GM23338 (cell line): ENCODE measurements at regions not wholly inside any gene's neighbourhood (a gene's known extent, or its start where the extent isn't known, plus 50 kb on each side); places are given as distances from the start of the nearest gene placed in this dataset.

Experiments
- CREB1 ChIP-seq: fragments of 250-450 bp; sonication (Bioruptor Pico); IDR thresholded peaks from 2 replicates; pipeline ENCODE4 v1.5.0; 2020; ENCODE audit warnings: low read depth, mild to moderate bottlenecking, moderate library complexity
- ETS1 ChIP-seq: IDR thresholded peaks from 2 replicates; pipeline ENCODE4 v1.6.1; 2016; ENCODE audit warnings: antibody characterized with exemption
- EZH2 ChIP-seq: fragments of 200-600 bp; sonication (generic); IDR thresholded peaks from one replicate; pipeline ENCODE4 v1.8.0; 2017; ENCODE audit warnings: antibody characterized with exemption, mild to moderate bottlenecking, low read depth; ENCODE audit not compliant: unreplicated experiment
- EZH2phosphoT487 ChIP-seq: fragments of 200-600 bp; sonication (generic); IDR thresholded peaks from one replicate; pipeline ENCODE4 v1.8.1; 2018; ENCODE audit warnings: antibody characterized with exemption; ENCODE audit not compliant: unreplicated experiment
- JUNB ChIP-seq: IDR thresholded peaks from one replicate; pipeline ENCODE4 v1.6.1; 2016; ENCODE audit warnings: antibody characterized with exemption; ENCODE audit not compliant: unreplicated experiment
- NANOG ChIP-seq: IDR thresholded peaks from 2 replicates; pipeline ENCODE4 v1.6.1; 2016; ENCODE audit warnings: antibody characterized with exemption, borderline replicate concordance
- POLR2AphosphoS5 ChIP-seq: IDR thresholded peaks from 2 replicates; pipeline ENCODE4 v1.6.1; 2016; ENCODE audit warnings: antibody characterized with exemption, low read depth
- STAT1 ChIP-seq: IDR thresholded peaks from one replicate; pipeline ENCODE4 v1.6.1; 2016; ENCODE audit warnings: antibody characterized with exemption; ENCODE audit not compliant: unreplicated experiment
- ZNF114 ChIP-seq: fragments of 250-450 bp; sonication (Bioruptor Pico); IDR thresholded peaks from 2 replicates; pipeline ENCODE4 v1.5.0; 2020; ENCODE audit warnings: mild to moderate bottlenecking, moderate library complexity
- ZNF331 ChIP-seq: fragments of 250-450 bp; sonication (Bioruptor Pico); IDR thresholded peaks from 2 replicates; pipeline ENCODE4 v1.5.0; 2020; ENCODE audit warnings: low read depth, mild to moderate bottlenecking, moderate library complexity
- TF ChIP-seq, protein P1 (sequence below), 2 experiments: fragments of 200-600 bp in 1 of 2; sonication (generic) in 1 of 2; conservative IDR thresholded peaks; 2 replicates each; pipeline versions ENCODE4 v1.5.1 to v1.6.1; 2016 to 2017; ENCODE audit warnings: antibody characterized with exemption in 2 of 2, low read depth in 2 of 2, mild to moderate bottlenecking in 2 of 2, moderate library complexity in 1 of 2
- TF ChIP-seq, protein P2 (sequence below): IDR thresholded peaks from one replicate; pipeline ENCODE4 v1.6.1; 2018; ENCODE audit warnings: antibody characterized with exemption; ENCODE audit not compliant: unreplicated experiment
- TF ChIP-seq, protein P3 (sequence below): fragments of 250-450 bp; sonication (Bioruptor Pico); IDR thresholded peaks from 2 replicates; pipeline ENCODE4 v1.5.0; 2020; ENCODE audit warnings: mild to moderate bottlenecking, moderate library complexity

- no peak for TF ChIP-seq POLR2AphosphoS5
- no peak for TF ChIP-seq EZH2phosphoT487
- TF ChIP-seq, protein P1, sequence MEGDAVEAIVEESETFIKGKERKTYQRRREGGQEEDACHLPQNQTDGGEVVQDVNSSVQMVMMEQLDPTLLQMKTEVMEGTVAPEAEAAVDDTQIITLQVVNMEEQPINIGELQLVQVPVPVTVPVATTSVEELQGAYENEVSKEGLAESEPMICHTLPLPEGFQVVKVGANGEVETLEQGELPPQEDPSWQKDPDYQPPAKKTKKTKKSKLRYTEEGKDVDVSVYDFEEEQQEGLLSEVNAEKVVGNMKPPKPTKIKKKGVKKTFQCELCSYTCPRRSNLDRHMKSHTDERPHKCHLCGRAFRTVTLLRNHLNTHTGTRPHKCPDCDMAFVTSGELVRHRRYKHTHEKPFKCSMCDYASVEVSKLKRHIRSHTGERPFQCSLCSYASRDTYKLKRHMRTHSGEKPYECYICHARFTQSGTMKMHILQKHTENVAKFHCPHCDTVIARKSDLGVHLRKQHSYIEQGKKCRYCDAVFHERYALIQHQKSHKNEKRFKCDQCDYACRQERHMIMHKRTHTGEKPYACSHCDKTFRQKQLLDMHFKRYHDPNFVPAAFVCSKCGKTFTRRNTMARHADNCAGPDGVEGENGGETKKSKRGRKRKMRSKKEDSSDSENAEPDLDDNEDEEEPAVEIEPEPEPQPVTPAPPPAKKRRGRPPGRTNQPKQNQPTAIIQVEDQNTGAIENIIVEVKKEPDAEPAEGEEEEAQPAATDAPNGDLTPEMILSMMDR (conservative IDR thresholded peaks at IDR 0.05; ENCODE audit: low read depth in 2 of 2) = no peak
- TF ChIP-seq, protein P2, sequence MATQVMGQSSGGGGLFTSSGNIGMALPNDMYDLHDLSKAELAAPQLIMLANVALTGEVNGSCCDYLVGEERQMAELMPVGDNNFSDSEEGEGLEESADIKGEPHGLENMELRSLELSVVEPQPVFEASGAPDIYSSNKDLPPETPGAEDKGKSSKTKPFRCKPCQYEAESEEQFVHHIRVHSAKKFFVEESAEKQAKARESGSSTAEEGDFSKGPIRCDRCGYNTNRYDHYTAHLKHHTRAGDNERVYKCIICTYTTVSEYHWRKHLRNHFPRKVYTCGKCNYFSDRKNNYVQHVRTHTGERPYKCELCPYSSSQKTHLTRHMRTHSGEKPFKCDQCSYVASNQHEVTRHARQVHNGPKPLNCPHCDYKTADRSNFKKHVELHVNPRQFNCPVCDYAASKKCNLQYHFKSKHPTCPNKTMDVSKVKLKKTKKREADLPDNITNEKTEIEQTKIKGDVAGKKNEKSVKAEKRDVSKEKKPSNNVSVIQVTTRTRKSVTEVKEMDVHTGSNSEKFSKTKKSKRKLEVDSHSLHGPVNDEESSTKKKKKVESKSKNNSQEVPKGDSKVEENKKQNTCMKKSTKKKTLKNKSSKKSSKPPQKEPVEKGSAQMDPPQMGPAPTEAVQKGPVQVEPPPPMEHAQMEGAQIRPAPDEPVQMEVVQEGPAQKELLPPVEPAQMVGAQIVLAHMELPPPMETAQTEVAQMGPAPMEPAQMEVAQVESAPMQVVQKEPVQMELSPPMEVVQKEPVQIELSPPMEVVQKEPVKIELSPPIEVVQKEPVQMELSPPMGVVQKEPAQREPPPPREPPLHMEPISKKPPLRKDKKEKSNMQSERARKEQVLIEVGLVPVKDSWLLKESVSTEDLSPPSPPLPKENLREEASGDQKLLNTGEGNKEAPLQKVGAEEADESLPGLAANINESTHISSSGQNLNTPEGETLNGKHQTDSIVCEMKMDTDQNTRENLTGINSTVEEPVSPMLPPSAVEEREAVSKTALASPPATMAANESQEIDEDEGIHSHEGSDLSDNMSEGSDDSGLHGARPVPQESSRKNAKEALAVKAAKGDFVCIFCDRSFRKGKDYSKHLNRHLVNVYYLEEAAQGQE = no peak
- TF ChIP-seq STAT1 = no peak
- no peak for TF ChIP-seq JUNB
- TF ChIP-seq EZH2 = no peak
- TF ChIP-seq CREB1 (CRISPR knock-in tag) = no peak
- TF ChIP-seq ETS1 = no peak
- no peak for TF ChIP-seq ZNF114 (CRISPR knock-in tag)
- TF ChIP-seq, protein P3, sequence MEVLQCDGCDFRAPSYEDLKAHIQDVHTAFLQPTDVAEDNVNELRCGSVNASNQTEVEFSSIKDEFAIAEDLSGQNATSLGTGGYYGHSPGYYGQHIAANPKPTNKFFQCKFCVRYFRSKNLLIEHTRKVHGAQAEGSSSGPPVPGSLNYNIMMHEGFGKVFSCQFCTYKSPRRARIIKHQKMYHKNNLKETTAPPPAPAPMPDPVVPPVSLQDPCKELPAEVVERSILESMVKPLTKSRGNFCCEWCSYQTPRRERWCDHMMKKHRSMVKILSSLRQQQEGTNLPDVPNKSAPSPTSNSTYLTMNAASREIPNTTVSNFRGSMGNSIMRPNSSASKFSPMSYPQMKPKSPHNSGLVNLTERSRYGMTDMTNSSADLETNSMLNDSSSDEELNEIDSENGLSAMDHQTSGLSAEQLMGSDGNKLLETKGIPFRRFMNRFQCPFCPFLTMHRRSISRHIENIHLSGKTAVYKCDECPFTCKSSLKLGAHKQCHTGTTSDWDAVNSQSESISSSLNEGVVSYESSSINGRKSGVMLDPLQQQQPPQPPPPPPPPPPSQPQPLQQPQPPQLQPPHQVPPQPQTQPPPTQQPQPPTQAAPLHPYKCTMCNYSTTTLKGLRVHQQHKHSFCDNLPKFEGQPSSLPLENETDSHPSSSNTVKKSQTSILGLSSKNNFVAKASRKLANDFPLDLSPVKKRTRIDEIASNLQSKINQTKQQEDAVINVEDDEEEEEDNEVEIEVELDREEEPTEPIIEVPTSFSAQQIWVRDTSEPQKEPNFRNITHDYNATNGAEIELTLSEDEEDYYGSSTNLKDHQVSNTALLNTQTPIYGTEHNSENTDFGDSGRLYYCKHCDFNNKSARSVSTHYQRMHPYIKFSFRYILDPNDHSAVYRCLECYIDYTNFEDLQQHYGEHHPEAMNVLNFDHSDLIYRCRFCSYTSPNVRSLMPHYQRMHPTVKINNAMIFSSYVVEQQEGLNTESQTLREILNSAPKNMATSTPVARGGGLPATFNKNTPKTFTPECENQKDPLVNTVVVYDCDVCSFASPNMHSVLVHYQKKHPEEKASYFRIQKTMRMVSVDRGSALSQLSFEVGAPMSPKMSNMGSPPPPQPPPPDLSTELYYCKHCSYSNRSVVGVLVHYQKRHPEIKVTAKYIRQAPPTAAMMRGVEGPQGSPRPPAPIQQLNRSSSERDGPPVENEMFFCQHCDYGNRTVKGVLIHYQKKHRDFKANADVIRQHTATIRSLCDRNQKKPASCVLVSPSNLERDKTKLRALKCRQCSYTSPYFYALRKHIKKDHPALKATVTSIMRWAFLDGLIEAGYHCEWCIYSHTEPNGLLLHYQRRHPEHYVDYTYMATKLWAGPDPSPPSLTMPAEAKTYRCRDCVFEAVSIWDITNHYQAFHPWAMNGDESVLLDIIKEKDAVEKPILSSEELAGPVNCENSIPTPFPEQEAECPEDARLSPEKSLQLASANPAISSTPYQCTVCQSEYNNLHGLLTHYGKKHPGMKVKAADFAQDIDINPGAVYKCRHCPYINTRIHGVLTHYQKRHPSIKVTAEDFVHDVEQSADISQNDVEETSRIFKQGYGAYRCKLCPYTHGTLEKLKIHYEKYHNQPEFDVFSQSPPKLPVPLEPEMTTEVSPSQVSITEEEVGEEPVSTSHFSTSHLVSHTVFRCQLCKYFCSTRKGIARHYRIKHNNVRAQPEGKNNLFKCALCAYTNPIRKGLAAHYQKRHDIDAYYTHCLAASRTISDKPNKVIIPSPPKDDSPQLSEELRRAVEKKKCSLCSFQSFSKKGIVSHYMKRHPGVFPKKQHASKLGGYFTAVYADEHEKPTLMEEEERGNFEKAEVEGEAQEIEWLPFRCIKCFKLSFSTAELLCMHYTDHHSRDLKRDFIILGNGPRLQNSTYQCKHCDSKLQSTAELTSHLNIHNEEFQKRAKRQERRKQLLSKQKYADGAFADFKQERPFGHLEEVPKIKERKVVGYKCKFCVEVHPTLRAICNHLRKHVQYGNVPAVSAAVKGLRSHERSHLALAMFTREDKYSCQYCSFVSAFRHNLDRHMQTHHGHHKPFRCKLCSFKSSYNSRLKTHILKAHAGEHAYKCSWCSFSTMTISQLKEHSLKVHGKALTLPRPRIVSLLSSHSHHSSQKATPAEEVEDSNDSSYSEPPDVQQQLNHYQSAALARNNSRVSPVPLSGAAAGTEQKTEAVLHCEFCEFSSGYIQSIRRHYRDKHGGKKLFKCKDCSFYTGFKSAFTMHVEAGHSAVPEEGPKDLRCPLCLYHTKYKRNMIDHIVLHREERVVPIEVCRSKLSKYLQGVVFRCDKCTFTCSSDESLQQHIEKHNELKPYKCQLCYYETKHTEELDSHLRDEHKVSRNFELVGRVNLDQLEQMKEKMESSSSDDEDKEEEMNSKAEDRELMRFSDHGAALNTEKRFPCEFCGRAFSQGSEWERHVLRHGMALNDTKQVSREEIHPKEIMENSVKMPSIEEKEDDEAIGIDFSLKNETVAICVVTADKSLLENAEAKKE (CRISPR knock-in tag) = no peak
- TF ChIP-seq NANOG = no peak
- TF ChIP-seq ZNF331 (CRISPR knock-in tag) = no peak
Measured at GRCh38 chr5:148934895-148935400, 108.5 kb downstream of the ADRB2 start.
